B cell (primary cell): ENCODE measurements at regions not wholly inside any gene's neighbourhood (a gene's known extent, or its start where the extent isn't known, plus 50 kb on each side); places are given as distances from the start of the nearest gene placed in this dataset.

Experiments used
- CTCF ChIP-seq: fragments of 200-600 bp; IDR thresholded peaks from one replicate; pipeline ENCODE4 v1.8.0; 2022; ENCODE audit warnings: antibody characterized with exemption, mild to moderate bottlenecking
- EZH2 ChIP-seq: IDR thresholded peaks from 2 replicates; pipeline ENCODE4 v1.6.1; 2012; ENCODE audit warnings: borderline replicate concordance, low read depth, mild to moderate bottlenecking, moderate library complexity, low read length; ENCODE audit not compliant: insufficient read depth, poor library complexity, severe bottlenecking

- TF ChIP-seq CTCF (no peak), EZH2 (no peak)
Observed at GRCh38 chr2:186934420-186934819, 85.5 kb upstream of the ZSWIM2 start.
